HepG2 (cell line): ENCODE measurements at regions not wholly inside any gene's neighbourhood (a gene's known extent, or its start where the extent isn't known, plus 50 kb on each side); places are given as distances from the start of the nearest gene placed in this dataset.
A peak's percentile ranks its signal among the peaks of the same experiment; 100 is the strongest.

ENCODE experiments used
- AGO2 ChIP-seq: fragments of 200-400 bp; formaldehyde crosslinking; optimal IDR thresholded peaks from 2 replicates; pipeline ENCODE3; 2017; ENCODE audit warnings: mild to moderate bottlenecking, low read depth, low read length, moderate library complexity
- ATF7 ChIP-seq, 2 experiments: fragments of 450-650 bp in 1 of 2; sonication (generic) in 1 of 2; formaldehyde crosslinking in 1 of 2; IDR thresholded peaks; 2 replicates each; pipeline versions ENCODE4 v1.4.0 to v1.6.1; 2016 to 2020; ENCODE audit warnings: antibody characterized with exemption in 1 of 2, mild to moderate bottlenecking in 1 of 2, missing genetic modification reagents in 1 of 2
- CCAR2 ChIP-seq: fragments of 200-400 bp; formaldehyde crosslinking; optimal IDR thresholded peaks from 2 replicates; pipeline ENCODE3; 2018; ENCODE audit warnings: low read depth, mild to moderate bottlenecking, low read length, moderate library complexity
- FOSL2 ChIP-seq: sonication (generic); formaldehyde crosslinking; IDR thresholded peaks from 2 replicates; pipeline ENCODE4 v1.4.0; 2020; ENCODE audit warnings: missing genetic modification reagents
- HDAC6 ChIP-seq: fragments of 200-600 bp; sonication (generic); IDR thresholded peaks from 2 replicates; pipeline ENCODE4 v1.7.0; 2017; ENCODE audit warnings: mild to moderate bottlenecking, antibody characterized with exemption, low read length, low read depth
- HOXA3 ChIP-seq: sonication (generic); formaldehyde crosslinking; IDR thresholded peaks from 2 replicates; pipeline ENCODE4 v1.5.0; 2020; ENCODE audit warnings: missing genetic modification reagents
- JUND ChIP-seq: sonication (generic); formaldehyde crosslinking; IDR thresholded peaks from 2 replicates; pipeline ENCODE4 v1.8.0; 2022; ENCODE audit warnings: mild to moderate bottlenecking, missing genetic modification reagents
- KLF6 ChIP-seq: IDR thresholded peaks from 2 replicates; pipeline ENCODE4 v1.8.0; 2016; ENCODE audit warnings: missing biosample characterization, missing genetic modification reagents
- MED1 ChIP-seq: sonication (generic); formaldehyde crosslinking; IDR thresholded peaks from 2 replicates; pipeline ENCODE4 v1.4.0; 2020; ENCODE audit warnings: missing genetic modification reagents
- MTA1 ChIP-seq: sonication (generic); formaldehyde crosslinking; IDR thresholded peaks from 2 replicates; pipeline ENCODE4 v1.4.0; 2020; ENCODE audit warnings: missing genetic modification reagents, mild to moderate bottlenecking, borderline replicate concordance
- MZF1 ChIP-seq: sonication (generic); formaldehyde crosslinking; IDR thresholded peaks from 2 replicates; pipeline ENCODE4 v1.8.1; 2023; ENCODE audit warnings: mild to moderate bottlenecking, missing genetic modification reagents, borderline replicate concordance
- NFIC ChIP-seq: IDR thresholded peaks from 2 replicates; pipeline ENCODE4 v1.6.1; 2012; ENCODE audit warnings: mild to moderate bottlenecking, low read length, inconsistent platforms
- NFYC ChIP-seq: IDR thresholded peaks from 2 replicates; pipeline ENCODE4 v1.6.1; 2016; ENCODE audit warnings: missing genetic modification reagents, missing compliant biosample characterization
- NONO ChIP-seq, 2 experiments: fragments of 450-650 bp in 1 of 2; sonication (generic) in 1 of 2; formaldehyde crosslinking in 1 of 2; IDR thresholded peaks in 1 of 2; conservative IDR thresholded peaks in 1 of 2; 2 replicates each; pipeline versions ENCODE4 v1.6.1 to v1.8.0; 2017 to 2022; ENCODE audit warnings: mild to moderate bottlenecking in 1 of 2, missing genetic modification reagents in 1 of 2, moderate library complexity in 1 of 2
- NR3C1 ChIP-seq: sonication (generic); formaldehyde crosslinking; IDR thresholded peaks from 2 replicates; pipeline ENCODE4 v1.4.0; 2020; ENCODE audit warnings: missing genetic modification reagents
- PAF1 ChIP-seq: IDR thresholded peaks from 2 replicates; pipeline ENCODE4 v1.6.1; 2016; ENCODE audit warnings: missing genetic modification reagents, missing compliant biosample characterization
- RXRA ChIP-seq: sonication (generic); formaldehyde crosslinking; IDR thresholded peaks from 2 replicates; pipeline ENCODE4 v1.5.1; 2020; ENCODE audit warnings: missing genetic modification reagents
- SPEN ChIP-seq: sonication (generic); formaldehyde crosslinking; IDR thresholded peaks from 2 replicates; pipeline ENCODE4 v1.5.1; 2020; ENCODE audit warnings: low read depth, mild to moderate bottlenecking, missing genetic modification reagents
- ZNF136 ChIP-seq: sonication (generic); formaldehyde crosslinking; IDR thresholded peaks from 2 replicates; pipeline ENCODE4 v1.8.1; 2022; ENCODE audit warnings: low read depth, mild to moderate bottlenecking, moderate library complexity, missing genetic modification reagents
- ZSCAN9 ChIP-seq: IDR thresholded peaks from 2 replicates; pipeline ENCODE4 v1.6.1; 2016; ENCODE audit warnings: borderline replicate concordance
- TF ChIP-seq, protein P1 (sequence below): IDR thresholded peaks from 2 replicates; pipeline ENCODE4 v1.4.0; 2020; ENCODE audit warnings: mild to moderate bottlenecking, missing genetic modification reagents
- TF ChIP-seq, protein P2 (sequence below): sonication (generic); formaldehyde crosslinking; IDR thresholded peaks from 2 replicates; pipeline ENCODE4 v1.5.0; 2020; ENCODE audit warnings: missing genetic modification reagents
- TF ChIP-seq, protein P3 (sequence below): sonication (generic); formaldehyde crosslinking; IDR thresholded peaks from 2 replicates; pipeline ENCODE4 v1.8.0; 2022; ENCODE audit warnings: low read depth, missing genetic modification reagents
- TF ChIP-seq, protein P4 (sequence below): sonication (generic); formaldehyde crosslinking; IDR thresholded peaks from 2 replicates; pipeline ENCODE4 v1.4.0; 2020; ENCODE audit warnings: missing genetic modification reagents

- TF ChIP-seq, protein P1, sequence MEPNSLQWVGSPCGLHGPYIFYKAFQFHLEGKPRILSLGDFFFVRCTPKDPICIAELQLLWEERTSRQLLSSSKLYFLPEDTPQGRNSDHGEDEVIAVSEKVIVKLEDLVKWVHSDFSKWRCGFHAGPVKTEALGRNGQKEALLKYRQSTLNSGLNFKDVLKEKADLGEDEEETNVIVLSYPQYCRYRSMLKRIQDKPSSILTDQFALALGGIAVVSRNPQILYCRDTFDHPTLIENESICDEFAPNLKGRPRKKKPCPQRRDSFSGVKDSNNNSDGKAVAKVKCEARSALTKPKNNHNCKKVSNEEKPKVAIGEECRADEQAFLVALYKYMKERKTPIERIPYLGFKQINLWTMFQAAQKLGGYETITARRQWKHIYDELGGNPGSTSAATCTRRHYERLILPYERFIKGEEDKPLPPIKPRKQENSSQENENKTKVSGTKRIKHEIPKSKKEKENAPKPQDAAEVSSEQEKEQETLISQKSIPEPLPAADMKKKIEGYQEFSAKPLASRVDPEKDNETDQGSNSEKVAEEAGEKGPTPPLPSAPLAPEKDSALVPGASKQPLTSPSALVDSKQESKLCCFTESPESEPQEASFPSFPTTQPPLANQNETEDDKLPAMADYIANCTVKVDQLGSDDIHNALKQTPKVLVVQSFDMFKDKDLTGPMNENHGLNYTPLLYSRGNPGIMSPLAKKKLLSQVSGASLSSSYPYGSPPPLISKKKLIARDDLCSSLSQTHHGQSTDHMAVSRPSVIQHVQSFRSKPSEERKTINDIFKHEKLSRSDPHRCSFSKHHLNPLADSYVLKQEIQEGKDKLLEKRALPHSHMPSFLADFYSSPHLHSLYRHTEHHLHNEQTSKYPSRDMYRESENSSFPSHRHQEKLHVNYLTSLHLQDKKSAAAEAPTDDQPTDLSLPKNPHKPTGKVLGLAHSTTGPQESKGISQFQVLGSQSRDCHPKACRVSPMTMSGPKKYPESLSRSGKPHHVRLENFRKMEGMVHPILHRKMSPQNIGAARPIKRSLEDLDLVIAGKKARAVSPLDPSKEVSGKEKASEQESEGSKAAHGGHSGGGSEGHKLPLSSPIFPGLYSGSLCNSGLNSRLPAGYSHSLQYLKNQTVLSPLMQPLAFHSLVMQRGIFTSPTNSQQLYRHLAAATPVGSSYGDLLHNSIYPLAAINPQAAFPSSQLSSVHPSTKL (CRISPR knock-in tag): peak; percentile 76
- TF ChIP-seq HDAC6 (no peak), PAF1 (CRISPR knock-in tag) (no peak), HOXA3 (no peak), NFYC (no peak), ATF7 (IDR thresholded peaks at IDR 0.05) (no peak), ATF7 (CRISPR knock-in tag; IDR thresholded peaks at IDR 0.05) (no peak), JUND (CRISPR knock-in tag) (no peak), CCAR2 (no peak), MED1 (peak; percentile 51; the same call in 1 of the 2 replicates), MZF1 (no peak), NR3C1 (CRISPR knock-in tag) (no peak), MTA1 (no peak), ZNF136 (CRISPR knock-in tag) (no peak), KLF6 (no peak), AGO2 (no peak), RXRA (CRISPR knock-in tag) (peak; percentile 67; the same call in 1 of the 2 replicates), SPEN (no peak), NFIC (no peak), NONO (IDR thresholded peaks at IDR 0.05) (no peak), NONO (CRISPR knock-in tag; conservative IDR thresholded peaks at IDR 0.05) (no peak), FOSL2 (CRISPR knock-in tag) (peak; percentile 92), ZSCAN9 (no peak)
- TF ChIP-seq, protein P2, sequence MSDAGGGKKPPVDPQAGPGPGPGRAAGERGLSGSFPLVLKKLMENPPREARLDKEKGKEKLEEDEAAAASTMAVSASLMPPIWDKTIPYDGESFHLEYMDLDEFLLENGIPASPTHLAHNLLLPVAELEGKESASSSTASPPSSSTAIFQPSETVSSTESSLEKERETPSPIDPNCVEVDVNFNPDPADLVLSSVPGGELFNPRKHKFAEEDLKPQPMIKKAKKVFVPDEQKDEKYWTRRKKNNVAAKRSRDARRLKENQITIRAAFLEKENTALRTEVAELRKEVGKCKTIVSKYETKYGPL (CRISPR knock-in tag): no peak
- TF ChIP-seq, protein P3, sequence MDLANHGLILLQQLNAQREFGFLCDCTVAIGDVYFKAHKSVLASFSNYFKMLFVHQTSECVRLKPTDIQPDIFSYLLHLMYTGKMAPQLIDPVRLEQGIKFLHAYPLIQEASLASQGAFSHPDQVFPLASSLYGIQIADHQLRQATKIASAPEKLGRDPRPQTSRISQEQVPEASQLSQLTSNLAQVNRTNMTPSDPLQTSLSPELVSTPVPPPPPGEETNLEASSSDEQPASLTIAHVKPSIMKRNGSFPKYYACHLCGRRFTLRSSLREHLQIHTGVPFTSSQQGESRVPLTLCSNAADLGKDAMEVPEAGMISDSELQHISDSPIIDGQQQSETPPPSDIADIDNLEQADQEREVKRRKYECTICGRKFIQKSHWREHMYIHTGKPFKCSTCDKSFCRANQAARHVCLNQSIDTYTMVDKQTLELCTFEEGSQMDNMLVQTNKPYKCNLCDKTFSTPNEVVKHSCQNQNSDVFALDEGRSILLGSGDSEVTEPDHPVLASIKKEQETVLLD (CRISPR knock-in tag): no peak
- TF ChIP-seq, protein P4, sequence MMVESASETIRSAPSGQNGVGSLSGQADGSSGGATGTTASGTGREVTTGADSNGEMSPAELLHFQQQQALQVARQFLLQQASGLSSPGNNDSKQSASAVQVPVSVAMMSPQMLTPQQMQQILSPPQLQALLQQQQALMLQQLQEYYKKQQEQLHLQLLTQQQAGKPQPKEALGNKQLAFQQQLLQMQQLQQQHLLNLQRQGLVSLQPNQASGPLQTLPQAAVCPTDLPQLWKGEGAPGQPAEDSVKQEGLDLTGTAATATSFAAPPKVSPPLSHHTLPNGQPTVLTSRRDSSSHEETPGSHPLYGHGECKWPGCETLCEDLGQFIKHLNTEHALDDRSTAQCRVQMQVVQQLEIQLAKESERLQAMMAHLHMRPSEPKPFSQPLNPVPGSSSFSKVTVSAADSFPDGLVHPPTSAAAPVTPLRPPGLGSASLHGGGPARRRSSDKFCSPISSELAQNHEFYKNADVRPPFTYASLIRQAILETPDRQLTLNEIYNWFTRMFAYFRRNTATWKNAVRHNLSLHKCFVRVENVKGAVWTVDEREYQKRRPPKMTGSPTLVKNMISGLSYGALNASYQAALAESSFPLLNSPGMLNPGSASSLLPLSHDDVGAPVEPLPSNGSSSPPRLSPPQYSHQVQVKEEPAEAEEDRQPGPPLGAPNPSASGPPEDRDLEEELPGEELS (CRISPR knock-in tag): no peak
Measured at GRCh38 chr17:72362376-72363088, 241.7 kb downstream of the SOX9 start (continued).
